ENCODE measurements at regions not wholly inside any gene's neighbourhood (a gene's known extent, or its start where the extent isn't known, plus 50 kb on each side); places are given as distances from the start of the nearest gene placed in this dataset.

- TF ChIP-seq TAF1 (IDR thresholded peaks at IDR 0.05; ENCODE audit: low read depth, low read length) (no peak), POLR2AphosphoS5 (IDR thresholded peaks at IDR 0.05; ENCODE audit: low read depth, low read length) (no peak), POLR2A (IDR thresholded peaks at IDR 0.05; ENCODE audit: low read depth, low read length) (no peak), SPI1 (IDR thresholded peaks at IDR 0.05; ENCODE audit: low read depth, low read length) (no peak), PAX5 (IDR thresholded peaks at IDR 0.05; ENCODE audit: insufficient read depth, low read length, severe bottlenecking) (no peak)
Observed at GRCh38 chr7:108863227-108863848, 293.7 kb downstream of the DNAJB9 start.

Data from GM12891 (cell line).